ENCODE measurements at regions not wholly inside any gene's neighbourhood (a gene's known extent, or its start where the extent isn't known, plus 50 kb on each side); places are given as distances from the start of the nearest gene placed in this dataset.
"Not testable (repeated sequence)": the region's sequence is repeated elsewhere in the genome, so short reads cannot be mapped to it uniquely, and the experiment has no call there.

- H3K27ac ChIP-seq (ENCODE audit: low read length) = no peak overlapping the region
- H2AFZ ChIP-seq (ENCODE audit: low read depth, low read length) = no peak overlapping the region
- TF ChIP-seq MXI1 (conservative IDR thresholded peaks at IDR 0.05; ENCODE audit: poor library complexity, severe bottlenecking) (no peak), CTCF (IDR thresholded peaks at IDR 0.05; ENCODE audit: poor library complexity, severe bottlenecking) (no peak), SMC3 (conservative IDR thresholded peaks at IDR 0.05; ENCODE audit: poor library complexity) (no peak), RAD21 (conservative IDR thresholded peaks at IDR 0.05) (no peak), EP300 (conservative IDR thresholded peaks at IDR 0.05; ENCODE audit: poor library complexity, severe bottlenecking) (no peak), TAF1 (IDR thresholded peaks at IDR 0.05; ENCODE audit: low read depth) (no peak), REST (IDR thresholded peaks at IDR 0.05; ENCODE audit: borderline replicate concordance) (no peak)
- H3K4me3 ChIP-seq (ENCODE audit: low read length) = no peak overlapping the region
- no peaks in the 10 kb centered on the region for H3K79me2 ChIP-seq (replicated peaks; ENCODE audit: insufficient read depth, low read length)
- H3K27me3 ChIP-seq (ENCODE audit: insufficient read depth, low read depth, low read length) = no peaks in the 10 kb centered on the region
- no peak overlapping the region for H3K9ac ChIP-seq (ENCODE audit: low read length)
- H3F3A ChIP-seq (ENCODE audit: insufficient read depth, low read length, poor library complexity, severe bottlenecking) = no peaks in the 10 kb centered on the region
- H4K20me1 ChIP-seq (ENCODE audit: insufficient read depth) = no peaks in the 10 kb centered on the region
- H3K4me2 ChIP-seq (ENCODE audit: low read length) = no peak overlapping the region
- no peaks in the 10 kb centered on the region for H3K9me2 ChIP-seq (ENCODE audit: insufficient read depth, low read length)
- H3K9me3 ChIP-seq (ENCODE audit: low read length) = no peaks in the 10 kb centered on the region
- no peaks in the 10 kb centered on the region for H3K36me3 ChIP-seq (ENCODE audit: insufficient read depth, low read length)
Measured at GRCh38 chr2:200122683-200123082, 167.3 kb downstream of the MAIP1 start.

GRCh38 chr2:200124665-200125368, 169.4 kb downstream of the MAIP1 start:
- H3K4me3 ChIP-seq (ENCODE audit: low read length); H3K36me3 ChIP-seq (ENCODE audit: insufficient read depth, low read length); H3K9me2 ChIP-seq (ENCODE audit: insufficient read depth, low read length); H3F3A ChIP-seq (ENCODE audit: insufficient read depth, low read length, poor library complexity, severe bottlenecking); H4K20me1 ChIP-seq (ENCODE audit: insufficient read depth); H3K9ac ChIP-seq (ENCODE audit: low read length); H3K4me2 ChIP-seq (ENCODE audit: low read length); H3K9me3 ChIP-seq (ENCODE audit: low read length); H3K27ac ChIP-seq (ENCODE audit: low read length); H2AFZ ChIP-seq (ENCODE audit: low read depth, low read length); H3K27me3 ChIP-seq (ENCODE audit: insufficient read depth, low read depth, low read length); H3K79me2 ChIP-seq (replicated peaks; ENCODE audit: insufficient read depth, low read length): not testable (repeated sequence)

All from neural cell (in vitro differentiated cells).